GM18520 (cell line): ENCODE measurements at regions not wholly inside any gene's neighbourhood (a gene's known extent, or its start where the extent isn't known, plus 50 kb on each side); places are given as distances from the start of the nearest gene placed in this dataset.
"Not testable (repeated sequence)": the region's sequence is repeated elsewhere in the genome, so short reads cannot be mapped to it uniquely, and the experiment has no call there.

Experiments used
- ATAC-seq: cut with Tn5 transposase; IDR thresholded peaks from one replicate; pipeline ENCODE4 v1.9.1; 2021; ENCODE audit not compliant: unreplicated experiment

GRCh38 chr7:46071601-46072000 is 150.5 kb upstream of the IGFBP3 start:
- ATAC-seq: no peak

- ATAC-seq: no peak
Measured at GRCh38 chr7:46071076-46071475, 150.0 kb upstream of the IGFBP3 start.

- ATAC-seq: no peak
Measured at GRCh38 chr7:46068159-46068558, 147.1 kb upstream of the IGFBP3 start.

GRCh38 chr7:46059308-46060020 is 138.4 kb upstream of the IGFBP3 start:
- no peak for ATAC-seq

- ATAC-seq: no peak
Measured at GRCh38 chr7:46058086-46058823, 137.2 kb upstream of the IGFBP3 start.

GRCh38 chr7:46054915-46055314 is 133.8 kb upstream of the IGFBP3 start:
- ATAC-seq: no peak

GRCh38 chr7:46054272-46054671 is 133.2 kb upstream of the IGFBP3 start:
- ATAC-seq: no peak

- no peak for ATAC-seq
Measured at GRCh38 chr7:46047581-46047980, 126.5 kb upstream of the IGFBP3 start.

- not testable (repeated sequence) for ATAC-seq
Measured at GRCh38 chr7:46043338-46043737, 122.3 kb upstream of the IGFBP3 start.

- not testable (repeated sequence) for ATAC-seq
Measured at GRCh38 chr7:46039813-46040212, 118.7 kb upstream of the IGFBP3 start.

- ATAC-seq: no peak
Measured at GRCh38 chr7:46035166-46035565, 114.1 kb upstream of the IGFBP3 start.

GRCh38 chr7:46034056-46034768 is 113.1 kb upstream of the IGFBP3 start:
- ATAC-seq: no peak

GRCh38 chr7:46033592-46033991 is 112.5 kb upstream of the IGFBP3 start:
- no peak for ATAC-seq

- no peak for ATAC-seq
Measured at GRCh38 chr7:46032942-46033341, 111.9 kb upstream of the IGFBP3 start.

GRCh38 chr7:46032353-46032752 is 111.3 kb upstream of the IGFBP3 start:
- ATAC-seq: no peak

GRCh38 chr7:46029111-46029704 is 108.1 kb upstream of the IGFBP3 start:
- no peak for ATAC-seq

GRCh38 chr7:46028246-46028645 is 107.2 kb upstream of the IGFBP3 start:
- no peak for ATAC-seq

GRCh38 chr7:46026741-46027140 is 105.7 kb upstream of the IGFBP3 start:
- ATAC-seq: no peak

- ATAC-seq: no peak
Measured at GRCh38 chr7:46024263-46024916, 103.3 kb upstream of the IGFBP3 start.

GRCh38 chr7:46022397-46022796 is 101.3 kb upstream of the IGFBP3 start:
- no peak for ATAC-seq
